Effector CD8-positive, alpha-beta T cell (primary cell): ENCODE measurements at regions not wholly inside any gene's neighbourhood (a gene's known extent, or its start where the extent isn't known, plus 50 kb on each side); places are given as distances from the start of the nearest gene placed in this dataset.

Experiments used
- DNase-seq: peaks from one replicate; lab custom pipeline; 2025; lab: John Stamatoyannopoulos, UW

DNA sequence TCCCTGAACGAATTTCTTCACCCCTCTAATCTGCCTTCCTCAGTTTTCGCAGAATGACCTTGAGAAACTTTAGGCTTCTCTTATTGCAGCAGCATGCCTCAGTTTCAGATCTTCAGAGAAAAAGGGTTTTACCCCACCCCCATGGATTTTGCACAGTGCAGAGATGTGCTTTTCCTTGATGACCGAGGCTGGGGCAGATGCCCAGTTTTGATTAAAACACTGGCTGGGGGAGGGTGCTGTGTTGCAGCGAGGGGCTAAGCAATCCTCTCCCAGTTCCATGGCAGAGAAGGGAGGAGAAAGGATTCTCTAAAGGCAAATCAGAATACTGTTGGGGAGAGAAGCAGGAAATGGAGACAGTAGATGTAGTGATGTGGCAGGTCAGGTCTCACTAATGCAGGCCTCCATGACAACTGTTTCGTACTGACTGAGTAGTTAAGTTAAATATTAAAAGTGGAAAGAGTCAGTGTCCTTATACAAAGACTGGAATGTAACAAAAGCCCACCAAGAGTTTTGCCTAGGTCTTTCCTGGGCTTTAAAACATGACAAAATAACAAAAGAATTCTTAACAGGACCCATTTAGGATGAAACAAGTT, 50.8 kb upstream of the PDZD8 start:
- DNase-seq: no peak

DNA sequence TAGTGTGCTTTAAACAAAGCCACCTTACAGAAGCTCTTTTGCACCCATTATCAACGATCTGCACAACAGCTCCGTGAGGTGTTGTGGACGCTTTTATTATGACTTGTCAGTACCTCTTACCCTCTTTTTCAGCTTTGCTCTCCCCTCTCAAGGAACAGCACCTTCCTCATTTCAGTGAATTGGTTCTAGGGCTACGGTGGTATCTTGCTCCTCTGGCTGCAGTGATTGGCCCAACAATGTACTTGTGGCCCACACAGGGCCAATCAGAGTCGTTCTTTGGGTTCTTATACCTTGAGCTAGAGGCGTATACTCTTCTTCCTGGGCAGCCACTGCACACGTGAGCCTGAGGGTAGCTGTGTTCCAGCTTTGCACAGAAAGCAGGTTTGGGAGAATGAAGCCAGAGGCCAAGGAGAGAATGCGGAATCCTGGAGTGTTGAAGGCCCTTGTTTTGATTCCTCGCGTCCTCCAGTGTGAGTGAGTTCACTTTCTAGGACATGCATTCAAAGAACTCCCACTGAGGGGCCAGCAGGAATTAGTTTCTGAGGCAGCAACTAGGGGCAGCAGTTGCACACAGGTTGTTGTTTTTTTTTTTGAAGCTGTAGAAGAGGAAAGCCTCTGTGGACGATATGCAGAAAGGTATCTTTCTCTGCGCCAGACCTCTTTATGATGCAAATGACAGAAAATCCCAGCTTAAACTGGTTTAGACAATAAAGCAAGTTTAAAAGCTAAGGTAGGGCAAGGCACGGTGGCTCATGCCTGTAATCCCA, 49.8 kb upstream of the PDZD8 start:
- DNase-seq: no peak
